Adrenal gland (tissue), 5 donors: ENCODE measurements at regions not wholly inside any gene's neighbourhood (a gene's known extent, or its start where the extent isn't known, plus 50 kb on each side); places are given as distances from the start of the nearest gene placed in this dataset.

Experiments
- CTCF ChIP-seq, 6 experiments: fragments of 450-650 bp in 4 of 6; fragments of 200-600 bp in 2 of 6; sonication (generic) in 1 of 6; IDR thresholded peaks; 1 replicate in 5 of 6; 2 replicates in 1 of 6; pipeline versions ENCODE4 v1.5.1 to v1.8.0; 2016 to 2021; ENCODE audit warnings: antibody characterized with exemption in 6 of 6, mild to moderate bottlenecking in 2 of 6, moderate library complexity in 1 of 6
- POLR2A ChIP-seq, 2 donors: fragments of 450-650 bp; IDR thresholded peaks; one replicate each; pipeline ENCODE4 v1.6.1; 2017; ENCODE audit warnings: antibody characterized with exemption in 2 of 2, mild to moderate bottlenecking in 2 of 2, moderate library complexity in 1 of 2
- donor health status: DM: no; HTN: no; CAD: no.

GRCh38 chr5:21067724-21068123 lies 1079.7 kb upstream of the CDH18 start:
- TF ChIP-seq CTCF (IDR thresholded peaks at IDR 0.05) (no peak), POLR2A (IDR thresholded peaks at IDR 0.05) (no peak)
